HG02970 (cell line): ENCODE measurements at regions not wholly inside any gene's neighbourhood (a gene's known extent, or its start where the extent isn't known, plus 50 kb on each side); places are given as distances from the start of the nearest gene placed in this dataset.
"Not testable (repeated sequence)": the region's sequence is repeated elsewhere in the genome, so short reads cannot be mapped to it uniquely, and the experiment has no call there.

Experiments
- ATAC-seq: cut with Tn5 transposase; IDR thresholded peaks from one replicate; pipeline ENCODE4 v1.9.1; 2021; ENCODE audit warnings: mild to moderate bottlenecking, moderate library complexity, moderate number of reproducible peaks; ENCODE audit not compliant: unreplicated experiment, low FRiP score

DNA sequence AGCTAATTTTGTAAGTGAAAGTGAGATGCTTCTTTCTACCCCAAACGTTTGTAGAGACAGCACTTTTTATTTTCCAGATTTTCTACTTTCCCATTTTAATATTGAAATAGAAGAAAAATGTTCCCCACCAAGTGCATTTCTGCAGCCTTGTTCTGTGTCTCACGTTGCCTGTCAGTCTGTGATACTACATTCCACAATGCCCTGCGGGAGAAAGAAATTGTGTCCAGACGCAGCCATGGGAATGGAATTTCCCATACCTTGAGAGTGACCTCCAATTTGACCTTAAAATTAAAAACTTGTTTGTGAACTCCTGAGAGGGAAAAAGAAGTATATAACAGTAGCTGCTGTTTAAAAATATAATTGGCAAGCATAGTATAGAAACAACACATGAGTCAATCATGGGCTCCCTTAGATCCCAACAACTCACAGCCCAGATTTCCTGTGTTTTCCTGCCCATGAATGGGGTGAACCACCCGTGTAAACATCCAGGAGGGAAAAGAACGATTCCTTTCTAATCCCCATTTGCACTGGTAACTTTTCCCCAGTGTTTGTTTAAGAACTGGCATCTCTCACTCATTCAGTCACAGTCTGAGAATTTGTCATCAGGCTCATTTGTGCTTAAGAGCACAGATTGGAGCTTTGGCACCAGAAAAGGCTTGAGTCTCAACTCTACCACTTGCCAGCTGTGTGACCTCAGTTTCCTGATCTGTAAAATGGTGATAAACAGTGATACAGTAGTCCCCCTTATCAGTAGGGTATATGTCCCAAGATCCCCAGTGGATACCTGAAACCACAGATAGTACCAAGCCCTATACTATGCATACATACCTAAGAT is 166.1 kb upstream of the ZNF521 start:
- peak; percentile 38 for ATAC-seq

DNA sequence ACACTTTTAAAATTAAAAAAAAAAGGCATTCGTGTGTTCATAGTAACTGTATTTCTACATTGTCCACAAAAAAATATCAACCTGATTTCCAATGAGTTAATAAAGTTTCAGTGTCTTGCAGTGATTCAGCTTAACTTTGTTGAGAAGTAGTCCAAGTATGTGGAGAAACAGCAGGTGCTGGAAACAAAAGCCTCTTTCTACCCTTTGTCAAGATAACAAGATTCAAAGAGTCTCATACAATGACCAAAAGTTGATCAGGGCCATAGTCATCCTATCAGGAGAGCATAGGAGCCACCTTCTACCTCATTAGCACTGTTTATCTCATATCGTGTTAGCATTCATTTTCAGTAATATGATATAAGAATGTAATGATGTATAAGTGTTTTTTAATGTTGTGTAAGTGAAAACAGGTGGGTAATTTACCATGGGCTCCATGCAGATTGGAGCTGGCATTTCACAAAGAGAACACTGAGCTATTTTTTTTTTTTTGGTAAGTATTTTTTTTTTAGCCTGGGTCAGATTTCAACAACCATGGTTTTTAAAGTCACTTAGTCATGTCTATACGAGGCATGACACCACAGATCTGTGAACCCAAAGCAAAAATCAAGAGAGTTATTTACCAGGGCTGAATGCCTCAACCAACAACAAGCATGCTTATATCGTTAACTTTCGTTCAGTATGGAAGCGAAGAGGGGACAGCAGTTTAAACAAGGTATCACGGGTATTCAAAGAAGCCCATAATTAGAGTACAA is 165.0 kb upstream of the ZNF521 start:
- ATAC-seq: no peak

DNA sequence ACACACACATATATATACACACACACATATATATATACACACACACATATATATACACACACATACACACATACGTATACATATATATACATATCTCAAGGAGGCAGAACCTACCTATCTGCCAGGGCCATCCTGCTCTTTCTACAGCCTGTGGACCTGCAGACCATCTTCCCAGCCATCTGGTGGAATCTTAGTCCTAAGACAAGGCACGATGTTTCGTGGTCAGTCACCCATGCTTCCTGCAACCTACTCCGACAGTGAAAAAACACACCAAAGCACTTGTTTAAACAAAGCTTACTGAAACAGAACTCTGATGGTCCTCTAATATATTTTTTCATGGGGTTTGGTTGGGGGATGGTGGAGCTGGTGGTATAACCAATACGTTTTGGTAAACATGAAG is 164.2 kb upstream of the ZNF521 start:
- no peak for ATAC-seq

DNA sequence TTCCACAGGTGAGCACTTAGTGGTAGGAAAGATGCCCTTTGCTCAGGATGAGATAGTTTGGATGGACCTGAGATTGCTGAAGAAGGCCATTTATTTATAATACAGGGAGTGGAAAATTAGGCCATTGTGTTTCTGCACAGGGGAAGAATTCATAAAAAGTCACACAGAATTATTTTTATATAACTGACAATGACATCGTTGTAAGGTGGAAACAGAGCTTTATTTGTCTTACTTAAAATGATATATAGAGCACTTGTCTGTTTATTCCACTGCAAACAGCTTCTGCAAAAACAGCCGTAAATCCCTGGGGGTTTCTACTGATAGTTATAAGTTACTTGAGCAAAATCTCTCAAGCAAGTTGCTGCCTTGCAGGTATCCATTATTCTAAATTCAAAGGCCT is 158.1 kb upstream of the ZNF521 start:
- ATAC-seq: no peak

DNA sequence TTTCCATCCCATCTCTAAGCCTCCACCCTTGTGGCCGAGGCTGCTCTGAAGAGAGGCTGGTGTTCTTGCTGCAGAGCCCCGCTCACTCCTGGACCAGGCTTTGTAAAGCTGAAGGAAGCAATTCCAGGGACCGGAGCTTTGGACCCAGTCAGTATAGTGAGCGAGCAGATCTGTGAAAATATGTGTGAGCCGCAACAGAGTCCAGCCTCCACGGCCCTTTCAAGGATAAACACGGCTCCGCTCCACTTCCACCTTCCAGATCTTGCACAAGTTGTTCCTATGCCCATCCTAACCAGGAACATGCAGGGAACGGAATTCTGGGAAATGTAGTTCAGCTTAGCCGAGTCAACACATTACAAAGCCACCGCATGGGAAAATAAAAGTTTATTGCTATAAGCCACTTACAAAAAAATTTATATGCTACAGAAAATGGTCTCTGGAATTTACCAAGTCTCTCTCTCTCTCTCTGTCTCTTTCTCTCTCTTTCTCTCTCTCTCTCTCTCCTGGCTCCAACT is 151.7 kb upstream of the ZNF521 start:
- ATAC-seq: no peak

DNA sequence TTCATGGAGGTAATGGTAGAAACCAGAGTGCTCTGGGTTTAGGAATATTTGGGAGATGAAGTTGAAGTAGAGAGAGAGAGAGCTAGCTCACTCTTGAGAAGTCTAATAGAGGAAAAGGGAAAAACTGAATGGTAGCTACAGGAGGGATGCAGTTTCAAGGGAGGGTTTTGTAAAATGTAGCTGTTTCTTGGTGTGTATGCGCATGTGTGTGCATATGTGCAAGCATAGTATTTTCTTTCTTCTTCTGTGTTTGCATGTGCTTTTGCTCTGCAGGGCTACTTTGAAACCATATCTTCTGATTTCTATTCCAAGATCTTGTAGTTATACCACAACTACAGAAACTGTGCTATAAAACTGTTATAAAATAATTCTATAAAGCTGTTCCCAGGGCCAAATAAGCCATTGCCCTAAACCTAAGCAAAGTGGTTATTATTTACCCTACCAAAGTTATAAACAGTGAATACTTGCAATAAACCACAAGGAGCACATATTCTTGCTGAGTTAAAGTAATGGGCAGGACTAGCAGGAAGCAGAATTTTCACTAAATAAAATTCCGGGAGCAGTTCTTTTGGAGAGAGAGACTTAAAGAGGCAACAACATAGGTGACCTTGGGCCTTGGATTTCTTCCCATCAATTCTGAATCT is 145.3 kb upstream of the ZNF521 start:
- no peak for ATAC-seq

DNA sequence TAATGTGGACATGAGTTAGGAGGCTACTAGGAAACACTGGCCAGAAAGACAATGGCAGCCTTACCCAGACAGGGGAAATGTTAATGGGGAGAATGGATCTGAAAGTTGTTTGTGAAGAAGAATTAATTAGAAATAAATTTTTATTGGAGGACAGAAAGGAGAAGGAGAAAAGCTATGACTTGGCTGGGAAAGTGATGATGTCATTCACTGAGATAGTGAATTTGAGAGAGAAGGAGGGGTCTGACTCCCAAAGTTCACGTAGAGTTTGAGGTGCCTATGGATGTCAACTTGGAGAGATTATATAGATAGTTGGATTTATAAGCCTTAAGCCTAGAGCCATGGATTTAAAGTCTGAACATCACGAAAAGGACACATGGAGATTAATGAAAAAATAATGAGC is 144.6 kb upstream of the ZNF521 start:
- no peak for ATAC-seq

DNA sequence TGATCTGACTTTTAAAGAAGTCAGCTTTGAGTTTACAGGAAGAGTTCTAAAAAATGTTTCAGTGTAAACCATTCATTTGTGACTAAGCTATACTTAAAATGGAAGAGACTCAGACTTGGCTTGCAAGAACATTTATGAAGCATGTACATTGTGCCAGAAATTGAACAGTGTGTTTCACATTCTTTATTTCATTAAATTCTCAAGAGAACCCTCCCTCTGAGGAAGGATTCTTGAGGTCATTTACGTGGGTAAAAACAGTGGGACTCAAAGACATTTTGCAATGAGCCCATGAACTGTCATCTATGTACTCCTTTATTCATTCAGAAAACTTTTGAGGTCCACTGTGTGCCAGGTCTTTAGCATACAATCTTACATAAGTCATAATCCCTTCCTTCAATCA is 143.6 kb upstream of the ZNF521 start:
- ATAC-seq: no peak

DNA sequence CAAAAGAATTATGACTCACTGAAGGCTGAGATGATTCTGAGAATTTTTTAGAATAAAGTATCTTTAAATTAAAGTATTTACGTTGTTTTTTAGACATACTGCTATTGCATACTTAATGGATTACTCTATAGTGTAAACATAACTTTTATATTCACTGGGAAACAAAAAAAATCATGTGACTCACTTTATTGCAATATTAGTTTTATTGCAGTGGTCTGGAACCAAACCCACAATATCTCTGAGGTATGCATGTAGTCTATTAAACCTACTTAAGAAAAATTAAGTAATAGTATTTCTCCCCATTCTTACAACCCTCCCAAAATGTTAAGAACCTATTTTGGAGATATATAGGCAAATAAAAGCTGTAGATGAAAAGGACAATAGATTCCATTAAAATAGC is 142.9 kb upstream of the ZNF521 start:
- no peak for ATAC-seq

DNA sequence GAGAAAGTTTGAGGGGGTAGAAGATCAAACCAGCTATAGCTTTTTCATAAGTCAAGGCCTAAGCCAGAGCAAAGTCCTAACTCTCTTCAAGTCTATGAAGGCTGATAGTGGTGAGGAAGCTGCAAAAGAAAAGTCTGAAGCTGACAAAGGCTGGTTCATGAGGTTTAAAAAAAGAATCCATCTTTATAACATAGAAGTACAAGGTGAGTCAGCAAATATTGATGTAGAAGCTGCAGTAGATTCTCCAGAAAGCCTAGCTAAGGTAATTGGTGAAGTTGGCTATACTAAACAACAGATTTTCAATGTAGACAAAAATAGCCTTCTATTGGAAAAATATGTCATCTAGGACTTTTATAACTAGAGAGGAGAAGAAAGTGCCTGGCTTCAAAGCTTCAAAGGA is 141.4 kb upstream of the ZNF521 start:
- ATAC-seq: no peak

DNA sequence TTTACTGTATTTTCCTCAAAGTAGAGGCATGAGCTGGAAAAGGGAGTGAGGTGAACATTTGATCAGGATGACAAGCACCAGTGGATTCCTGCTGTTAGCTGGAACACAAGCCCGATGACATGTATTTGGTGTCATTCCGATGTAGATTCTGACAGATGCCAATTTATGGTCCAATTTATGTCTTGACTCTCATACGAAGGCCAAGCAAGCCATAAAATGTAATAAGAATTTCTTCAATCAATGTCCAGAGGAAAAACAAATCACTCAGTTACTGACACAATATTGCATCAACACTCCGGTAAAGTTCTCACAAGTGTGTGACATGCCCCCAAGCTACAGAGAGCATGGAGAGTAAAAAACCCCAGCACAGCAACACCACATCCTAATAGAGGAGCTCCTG is 138.3 kb upstream of the ZNF521 start:
- ATAC-seq: no peak

DNA sequence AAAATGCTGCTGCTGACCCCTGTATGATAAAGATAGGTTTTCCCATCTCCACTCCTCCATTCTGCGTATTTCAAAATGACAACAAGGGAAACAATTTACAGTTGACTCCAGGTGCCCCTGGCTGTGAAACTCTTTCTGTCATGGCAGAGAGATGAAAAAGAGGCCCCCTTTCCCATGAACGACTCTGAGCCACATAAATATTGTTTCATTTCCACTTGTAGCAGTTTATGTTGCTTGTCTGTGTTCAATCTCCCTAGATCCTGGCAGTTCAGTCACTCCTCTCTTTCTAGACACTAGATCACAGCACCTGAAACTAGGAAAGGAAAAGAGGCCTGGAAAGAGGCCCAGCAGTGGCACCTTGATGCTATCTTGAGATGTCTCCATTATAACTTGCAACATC is 121.0 kb upstream of the ZNF521 start:
- ATAC-seq: no peak

DNA sequence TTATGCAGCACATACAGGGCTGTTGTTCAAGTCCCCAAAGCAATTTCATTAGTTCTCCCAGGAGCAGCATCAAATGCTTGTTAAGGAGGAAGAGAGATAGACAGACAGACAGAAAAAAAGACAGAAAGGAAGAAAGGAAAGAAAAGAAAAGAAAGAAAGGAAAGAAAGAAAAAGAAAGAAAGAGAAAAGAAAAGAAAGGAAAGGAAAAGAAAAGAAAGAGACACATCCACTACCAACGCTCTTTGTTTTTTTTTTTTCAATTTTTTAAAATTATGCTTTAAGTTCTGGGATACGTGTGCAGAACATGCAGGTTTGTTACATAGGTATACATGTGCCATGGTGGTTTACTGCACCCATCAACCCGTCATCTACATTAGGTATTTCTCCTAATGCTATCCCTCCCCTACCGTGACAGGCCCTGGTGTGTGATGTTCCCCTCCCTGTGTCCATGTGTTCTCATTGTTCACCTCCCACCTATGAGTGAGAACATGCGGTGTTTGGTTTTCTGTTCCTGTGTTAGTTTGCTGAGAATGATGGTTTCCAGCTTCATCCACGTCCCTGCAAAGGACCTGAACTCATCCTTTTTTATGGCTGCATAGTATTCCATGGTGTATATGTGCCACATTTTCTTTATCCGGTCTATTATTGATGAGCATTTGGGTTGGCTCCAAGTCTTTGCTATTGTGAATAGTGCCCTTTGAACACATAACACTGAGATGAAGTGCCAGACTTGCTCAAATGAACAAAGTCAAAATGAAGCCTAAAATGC is 119.0 kb upstream of the ZNF521 start:
- ATAC-seq: not testable (repeated sequence)

DNA sequence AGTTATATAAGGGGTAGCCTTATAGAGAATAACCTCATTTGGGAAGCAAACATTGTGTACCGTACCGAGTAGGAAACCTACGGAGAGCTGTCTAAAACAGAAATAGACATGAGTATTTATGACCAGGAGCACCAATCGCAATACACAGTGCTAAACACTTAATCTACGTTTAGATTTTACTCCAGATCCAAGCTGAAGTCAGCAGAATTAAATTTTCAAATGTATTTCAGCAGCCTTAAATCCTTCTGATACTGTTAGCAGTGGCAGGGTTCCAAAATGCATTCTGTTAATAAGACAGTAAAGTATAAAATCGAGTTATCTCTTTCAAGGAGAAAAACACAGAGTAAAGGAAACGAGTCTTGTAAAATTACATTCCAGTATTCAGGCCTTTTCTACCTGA is 118.1 kb upstream of the ZNF521 start:
- ATAC-seq: no peak

DNA sequence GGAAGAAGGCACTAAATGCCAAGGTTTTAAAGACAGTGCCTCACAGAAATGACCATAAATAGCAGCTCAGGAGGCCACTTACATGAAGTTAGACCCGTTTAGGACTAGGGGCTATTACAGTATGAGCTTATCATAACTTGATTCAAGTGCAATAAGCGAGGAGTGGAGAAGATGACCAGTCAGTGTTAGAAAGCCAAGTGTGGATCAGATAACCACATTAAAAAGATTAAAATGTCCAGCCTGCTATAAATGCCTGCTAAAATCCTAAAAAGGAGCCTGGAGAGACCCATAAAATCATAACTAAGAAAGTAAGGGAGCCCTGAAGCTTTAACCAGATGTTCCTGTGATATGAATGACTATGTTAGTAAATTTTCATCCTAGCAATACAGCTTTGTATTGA is 117.5 kb upstream of the ZNF521 start:
- ATAC-seq: no peak

DNA sequence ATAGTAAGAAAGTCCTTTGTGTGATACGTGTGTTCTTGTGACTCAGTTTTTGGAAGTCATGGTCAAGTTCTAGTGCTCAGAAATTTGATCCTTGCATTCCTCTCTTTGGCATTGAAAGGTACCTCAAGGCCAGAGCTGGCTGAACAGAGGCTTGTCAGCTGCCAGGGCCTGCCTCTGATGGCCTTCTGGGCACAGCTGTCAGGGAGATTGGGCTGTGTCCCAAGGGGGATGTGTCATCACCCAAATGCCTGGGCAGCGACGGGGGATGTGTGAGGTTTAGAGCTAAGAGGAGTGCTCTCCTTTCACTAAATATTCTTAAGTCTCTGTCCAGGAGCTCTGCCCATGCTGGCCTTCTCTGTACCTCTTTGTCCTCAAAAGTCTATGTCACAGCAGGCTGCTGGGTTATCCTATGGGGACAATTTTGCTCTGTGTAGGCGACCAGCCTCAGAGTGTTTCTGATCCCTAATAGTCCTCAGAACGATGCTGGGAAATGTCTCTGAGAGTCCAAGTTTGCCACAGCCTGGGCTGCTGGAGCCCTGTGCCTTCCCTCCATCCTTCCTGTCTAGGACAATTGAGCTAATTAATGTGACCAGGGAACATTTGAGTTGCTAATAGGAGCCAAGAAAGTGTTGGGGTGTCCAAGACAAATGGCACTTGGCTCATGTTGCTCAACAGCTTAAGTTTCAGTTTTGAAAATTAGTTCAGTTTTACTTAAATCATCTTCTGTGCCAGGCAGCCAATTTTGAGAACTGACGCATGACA is 115.4 kb upstream of the ZNF521 start:
- ATAC-seq: no peak

DNA sequence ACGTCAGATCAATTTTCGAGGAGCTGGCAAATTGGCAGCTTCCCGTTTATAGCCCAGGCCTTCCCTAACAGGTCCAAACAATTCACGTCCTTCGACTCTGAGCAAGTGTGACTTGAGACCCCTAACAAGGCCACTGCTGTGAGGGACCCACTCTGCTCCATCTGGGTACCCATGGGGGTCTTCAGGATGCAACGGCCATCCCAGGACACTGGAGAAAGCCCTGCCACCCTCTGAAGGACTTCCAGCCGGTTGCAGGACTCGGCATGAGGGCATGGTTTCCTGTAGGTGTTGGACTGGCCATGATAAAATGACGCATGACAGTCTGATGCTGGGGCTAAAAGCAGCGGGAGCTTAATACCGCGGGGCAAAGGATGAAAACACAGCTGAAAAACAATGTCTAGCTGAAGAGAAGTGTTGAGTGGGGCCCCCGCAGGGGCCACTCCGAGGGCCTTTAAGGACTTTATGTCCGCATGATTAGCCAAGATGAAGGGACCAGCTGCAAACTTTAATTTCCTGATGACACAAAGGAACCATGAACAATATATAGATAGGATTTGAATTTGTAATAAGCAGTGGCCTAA is 113.3 kb upstream of the ZNF521 start:
- no peak for ATAC-seq

DNA sequence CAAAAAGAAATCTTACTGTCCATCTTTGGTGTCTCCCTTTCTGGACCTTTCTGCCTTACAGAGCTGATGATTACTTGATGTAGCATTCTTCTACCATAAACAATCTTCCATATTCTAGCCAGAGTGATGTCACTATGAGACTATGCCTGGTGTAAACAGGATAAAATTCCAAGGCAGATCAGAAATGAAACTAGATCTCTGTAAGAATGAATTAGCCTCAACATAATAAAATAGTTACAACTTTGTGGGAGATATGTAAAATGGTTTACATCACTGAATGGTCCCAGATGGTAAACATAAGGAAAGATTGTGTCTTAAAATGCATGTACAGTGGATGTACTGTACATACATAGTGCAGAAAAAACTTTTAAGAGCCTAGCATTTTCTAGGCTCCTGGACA is 112.3 kb upstream of the ZNF521 start:
- no peak for ATAC-seq

DNA sequence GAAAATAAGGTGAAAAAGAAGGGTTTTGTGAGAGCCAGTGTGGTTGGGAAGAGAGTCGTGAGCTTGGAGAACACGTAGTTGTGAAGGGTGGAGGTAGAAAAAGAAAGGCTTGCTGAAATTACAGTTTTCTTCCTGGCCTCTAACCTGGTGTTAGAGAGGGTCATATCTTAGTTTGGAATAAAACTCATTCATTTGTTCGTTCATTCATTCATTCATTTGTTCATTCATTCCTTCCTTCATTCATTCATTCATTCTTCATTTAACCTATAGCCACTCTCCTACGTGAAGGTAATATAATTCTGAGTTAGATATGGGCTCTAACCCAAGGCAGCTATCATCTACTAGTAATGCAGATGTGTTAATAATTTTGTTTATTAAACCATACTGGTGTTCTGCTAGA is 111.8 kb upstream of the ZNF521 start:
- ATAC-seq: no peak

DNA sequence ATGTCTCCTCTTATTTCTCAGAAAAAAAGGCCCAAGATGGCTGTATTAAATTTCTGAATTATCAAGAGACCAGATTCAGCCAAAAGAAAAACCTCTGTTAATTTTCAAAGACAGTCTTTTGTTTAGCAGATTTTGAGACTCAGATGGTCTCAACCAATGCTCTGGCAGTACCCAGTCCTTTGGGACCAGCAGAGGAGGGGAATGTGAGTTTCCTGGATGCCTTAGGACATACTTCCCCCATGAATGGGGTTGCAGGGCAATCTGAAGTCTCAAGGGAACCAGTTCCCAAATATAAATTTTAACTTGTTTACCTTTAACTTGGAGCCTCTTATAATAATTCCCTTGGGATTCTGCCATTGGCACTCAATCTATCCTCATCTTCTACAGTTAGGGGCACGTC is 107.8 kb upstream of the ZNF521 start:
- ATAC-seq: no peak
